Tibial nerve (tissue), 4 donors: ENCODE measurements at regions not wholly inside any gene's neighbourhood (a gene's known extent, or its start where the extent isn't known, plus 50 kb on each side); places are given as distances from the start of the nearest gene placed in this dataset.
"Not testable (repeated sequence)": the region's sequence is repeated elsewhere in the genome, so short reads cannot be mapped to it uniquely, and the experiment has no call there.

Experiments used
- EP300 ChIP-seq, 2 donors: sonication (generic); formaldehyde crosslinking; IDR thresholded peaks; one replicate each; pipeline ENCODE4 v1.6.1; 2017; ENCODE audit warnings: antibody characterized with exemption in 2 of 2, mild to moderate bottlenecking in 1 of 2
- POLR2A ChIP-seq, 2 donors: fragments of 450-650 bp; IDR thresholded peaks; one replicate each; pipeline ENCODE4 v1.6.1; 2017; ENCODE audit warnings: antibody characterized with exemption in 2 of 2, mild to moderate bottlenecking in 2 of 2, moderate library complexity in 2 of 2
- TF ChIP-seq, protein P1 (sequence below), 5 experiments: fragments of 200-600 bp in 3 of 5; fragments of 450-650 bp in 2 of 5; sonication (generic) in 3 of 5; IDR thresholded peaks; one replicate each; pipeline ENCODE4 v1.5.1; 2016 to 2019; ENCODE audit warnings: antibody characterized with exemption in 5 of 5, mild to moderate bottlenecking in 3 of 5, moderate library complexity in 2 of 5

DNA sequence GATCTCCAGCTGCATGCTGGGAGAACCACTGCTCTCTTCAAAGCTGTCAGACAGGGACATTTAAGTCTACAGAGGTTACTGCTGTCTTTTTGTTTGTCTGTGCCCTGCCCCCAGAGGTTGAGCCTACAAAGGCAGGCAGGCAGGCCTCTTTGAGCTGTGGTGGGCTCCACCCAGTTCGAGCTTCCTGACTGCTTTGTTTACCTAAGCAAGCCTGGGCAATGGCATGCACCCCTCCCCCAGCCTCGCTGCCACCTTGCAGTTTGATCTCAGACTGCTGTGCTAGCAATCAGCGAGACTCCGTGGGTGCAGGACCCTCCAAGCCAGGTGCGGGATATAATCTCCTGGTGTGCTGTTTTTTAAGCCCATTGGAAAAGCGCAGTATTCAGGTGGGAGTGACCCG is 591.0 kb upstream of the IL12A start:
- TF ChIP-seq, protein P1, sequence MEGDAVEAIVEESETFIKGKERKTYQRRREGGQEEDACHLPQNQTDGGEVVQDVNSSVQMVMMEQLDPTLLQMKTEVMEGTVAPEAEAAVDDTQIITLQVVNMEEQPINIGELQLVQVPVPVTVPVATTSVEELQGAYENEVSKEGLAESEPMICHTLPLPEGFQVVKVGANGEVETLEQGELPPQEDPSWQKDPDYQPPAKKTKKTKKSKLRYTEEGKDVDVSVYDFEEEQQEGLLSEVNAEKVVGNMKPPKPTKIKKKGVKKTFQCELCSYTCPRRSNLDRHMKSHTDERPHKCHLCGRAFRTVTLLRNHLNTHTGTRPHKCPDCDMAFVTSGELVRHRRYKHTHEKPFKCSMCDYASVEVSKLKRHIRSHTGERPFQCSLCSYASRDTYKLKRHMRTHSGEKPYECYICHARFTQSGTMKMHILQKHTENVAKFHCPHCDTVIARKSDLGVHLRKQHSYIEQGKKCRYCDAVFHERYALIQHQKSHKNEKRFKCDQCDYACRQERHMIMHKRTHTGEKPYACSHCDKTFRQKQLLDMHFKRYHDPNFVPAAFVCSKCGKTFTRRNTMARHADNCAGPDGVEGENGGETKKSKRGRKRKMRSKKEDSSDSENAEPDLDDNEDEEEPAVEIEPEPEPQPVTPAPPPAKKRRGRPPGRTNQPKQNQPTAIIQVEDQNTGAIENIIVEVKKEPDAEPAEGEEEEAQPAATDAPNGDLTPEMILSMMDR (IDR thresholded peaks at IDR 0.05): not testable (repeated sequence)
- not testable (repeated sequence) for TF ChIP-seq POLR2A, EP300 (IDR thresholded peaks at IDR 0.05)
